Neural progenitor cell (in vitro differentiated cells): ENCODE measurements at regions not wholly inside any gene's neighbourhood (a gene's known extent, or its start where the extent isn't known, plus 50 kb on each side); places are given as distances from the start of the nearest gene placed in this dataset.

Source experiments
- DNase-seq: peaks from one replicate; pipeline ENCODE4 v3.0.0-alpha.2; 2016; ENCODE audit warnings: low spot score
- H2AFZ ChIP-seq: fragments of 200-600 bp; sonication (generic); replicated peaks from 2 replicates; pipeline ENCODE4 v1.6.1; 2016; ENCODE audit warnings: antibody characterized with exemption
- H3F3A ChIP-seq: fragments of 200-600 bp; sonication (generic); 2 replicates; pipeline ENCODE4 v1.6.1; 2016; ENCODE audit warnings: antibody characterized with exemption, low read depth
- H3K27ac ChIP-seq: fragments of 200-600 bp; sonication (generic); 2 replicates; pipeline ENCODE4 v1.5.1; 2016; ENCODE audit warnings: mild to moderate bottlenecking
- H3K27me3 ChIP-seq: fragments of 200-600 bp; sonication (generic); 2 replicates; pipeline ENCODE4 v1.6.1; 2016; ENCODE audit warnings: mild to moderate bottlenecking, moderate library complexity
- H3K36me3 ChIP-seq: fragments of 200-600 bp; sonication (generic); 2 replicates; pipeline ENCODE4 v1.5.1; 2016
- H3K4me1 ChIP-seq: fragments of 200-600 bp; sonication (generic); 2 replicates; pipeline ENCODE4 v1.6.1; 2016; ENCODE audit warnings: mixed run types
- H3K4me2 ChIP-seq: fragments of 200-600 bp; sonication (generic); 2 replicates; pipeline ENCODE4 v1.6.1; 2016
- H3K4me3 ChIP-seq: fragments of 200-600 bp; sonication (generic); 2 replicates; pipeline ENCODE4 v1.5.1; 2016
- H3K79me2 ChIP-seq: fragments of 200-600 bp; sonication (generic); 2 replicates; pipeline ENCODE4 v1.6.1; 2016; ENCODE audit warnings: low read depth
- H3K9ac ChIP-seq: fragments of 200-600 bp; sonication (generic); 2 replicates; pipeline ENCODE4 v1.6.1; 2016
- H3K9me3 ChIP-seq: fragments of 200-600 bp; sonication (generic); 2 replicates; pipeline ENCODE4 v1.5.1; 2016; ENCODE audit warnings: low read depth
- H4K20me1 ChIP-seq: fragments of 200-600 bp; sonication (generic); 2 replicates; pipeline ENCODE4 v1.6.1; 2016; ENCODE audit warnings: low read depth
- H3K27ac Mint-ChIP-seq: 3 replicates; pipeline ENCODE4 v1.8.0; 2021; ENCODE audit warnings: mixed read lengths
- H3K27me3 Mint-ChIP-seq: 2 replicates; pipeline ENCODE4 v1.8.0; 2022; ENCODE audit warnings: low read depth, mild to moderate bottlenecking, inconsistent platforms, moderate library complexity, mixed read lengths; ENCODE audit not compliant: insufficient read depth
- H3K36me3 Mint-ChIP-seq: 3 replicates; pipeline ENCODE4 v1.8.0; 2021; ENCODE audit warnings: mixed read lengths
- H3K4me1 Mint-ChIP-seq: 3 replicates; pipeline ENCODE4 v1.8.0; 2021; ENCODE audit warnings: mixed read lengths
- H3K4me3 Mint-ChIP-seq: 3 replicates; pipeline ENCODE4 v1.8.0; 2021; ENCODE audit warnings: mild to moderate bottlenecking, moderate library complexity, mixed read lengths
- H3K9me3 Mint-ChIP-seq: 3 replicates; pipeline ENCODE4 v1.8.0; 2020; ENCODE audit warnings: mixed read lengths
- EZH2 ChIP-seq: fragments of 200-600 bp; sonication (generic); IDR thresholded peaks from 2 replicates; pipeline ENCODE4 v1.6.1; 2017; ENCODE audit warnings: antibody characterized with exemption, mild to moderate bottlenecking, moderate library complexity
- EZH2phosphoT487 ChIP-seq: fragments of 200-600 bp; sonication (generic); IDR thresholded peaks from 2 replicates; pipeline ENCODE4 v1.6.1; 2017; ENCODE audit warnings: antibody characterized with exemption
- TF ChIP-seq, protein P1 (sequence below): fragments of 200-600 bp; sonication (generic); IDR thresholded peaks from 2 replicates; pipeline ENCODE4 v1.5.1; 2017; ENCODE audit warnings: antibody characterized with exemption, mild to moderate bottlenecking

GRCh38 chr1:221915764-221916163, 173.9 kb upstream of the DUSP10 start:
- Histone ChIP-seq H3K4me1 (no peaks in the 10 kb centered on the region), H3K9me3 (no peaks in the 10 kb centered on the region), H3K27ac (no peak overlapping the region), H3K4me2 (no peak overlapping the region), H3K9ac (no peak overlapping the region), H3K4me3 (no peak overlapping the region), H3K27me3 (no peaks in the 10 kb centered on the region), H3K36me3 (no peaks in the 10 kb centered on the region), H2AFZ (no peak overlapping the region), H3F3A (no peaks in the 10 kb centered on the region), H4K20me1 (no peaks in the 10 kb centered on the region), H3K79me2 (no peaks in the 10 kb centered on the region)
- TF ChIP-seq, protein P1, sequence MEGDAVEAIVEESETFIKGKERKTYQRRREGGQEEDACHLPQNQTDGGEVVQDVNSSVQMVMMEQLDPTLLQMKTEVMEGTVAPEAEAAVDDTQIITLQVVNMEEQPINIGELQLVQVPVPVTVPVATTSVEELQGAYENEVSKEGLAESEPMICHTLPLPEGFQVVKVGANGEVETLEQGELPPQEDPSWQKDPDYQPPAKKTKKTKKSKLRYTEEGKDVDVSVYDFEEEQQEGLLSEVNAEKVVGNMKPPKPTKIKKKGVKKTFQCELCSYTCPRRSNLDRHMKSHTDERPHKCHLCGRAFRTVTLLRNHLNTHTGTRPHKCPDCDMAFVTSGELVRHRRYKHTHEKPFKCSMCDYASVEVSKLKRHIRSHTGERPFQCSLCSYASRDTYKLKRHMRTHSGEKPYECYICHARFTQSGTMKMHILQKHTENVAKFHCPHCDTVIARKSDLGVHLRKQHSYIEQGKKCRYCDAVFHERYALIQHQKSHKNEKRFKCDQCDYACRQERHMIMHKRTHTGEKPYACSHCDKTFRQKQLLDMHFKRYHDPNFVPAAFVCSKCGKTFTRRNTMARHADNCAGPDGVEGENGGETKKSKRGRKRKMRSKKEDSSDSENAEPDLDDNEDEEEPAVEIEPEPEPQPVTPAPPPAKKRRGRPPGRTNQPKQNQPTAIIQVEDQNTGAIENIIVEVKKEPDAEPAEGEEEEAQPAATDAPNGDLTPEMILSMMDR: no peak
- TF ChIP-seq EZH2phosphoT487: no peak
- TF ChIP-seq EZH2: no peak
- Mint-ChIP-seq H3K27me3 (no peaks in the 10 kb centered on the region), H3K4me3 (no peak overlapping the region), H3K27ac (no peak overlapping the region), H3K9me3 (no peaks in the 10 kb centered on the region), H3K4me1 (no peaks in the 10 kb centered on the region), H3K36me3 (no peaks in the 10 kb centered on the region)
- DNase-seq: no peak

DNA sequence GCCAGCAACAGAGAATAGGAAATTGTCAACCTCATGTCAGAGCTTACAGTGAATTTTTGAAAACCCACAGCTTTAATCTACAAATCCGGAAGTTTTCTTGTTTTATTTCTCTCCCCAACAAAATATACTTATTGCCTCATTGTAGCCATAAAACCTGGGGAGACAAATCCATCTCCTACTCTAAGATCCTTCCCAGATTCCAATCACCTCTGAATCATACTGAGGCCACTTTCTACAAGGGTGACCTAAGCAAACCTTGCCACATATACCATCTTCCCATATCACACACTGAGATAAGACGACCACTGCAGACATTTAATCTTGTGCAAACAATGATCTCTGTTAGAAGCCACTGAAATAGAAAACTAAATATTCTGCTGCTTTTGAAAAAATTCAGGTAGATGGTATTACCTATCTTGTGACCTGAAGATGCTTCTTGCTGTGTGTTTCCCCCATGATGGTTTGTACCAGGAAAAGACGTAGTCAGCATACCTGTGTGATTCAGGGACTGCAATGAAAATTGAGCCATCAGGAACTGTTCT, 171.5 kb upstream of the DUSP10 start:
- Histone ChIP-seq H3K9me3 (no peaks in the 10 kb centered on the region), H3K4me1 (no peaks in the 10 kb centered on the region), H3K4me3 (no peak overlapping the region), H3K79me2 (no peaks in the 10 kb centered on the region), H2AFZ (no peak overlapping the region), H3K9ac (no peak overlapping the region), H3F3A (no peaks in the 10 kb centered on the region), H3K36me3 (no peaks in the 10 kb centered on the region), H3K4me2 (no peak overlapping the region), H3K27me3 (no peaks in the 10 kb centered on the region), H3K27ac (no peak overlapping the region), H4K20me1 (no peaks in the 10 kb centered on the region)
- Mint-ChIP-seq H3K4me1 (no peaks in the 10 kb centered on the region), H3K9me3 (no peaks in the 10 kb centered on the region), H3K4me3 (no peak overlapping the region), H3K27ac (no peak overlapping the region), H3K27me3 (no peaks in the 10 kb centered on the region), H3K36me3 (no peaks in the 10 kb centered on the region)
- DNase-seq: no peak
- TF ChIP-seq, protein P1: no peak
- TF ChIP-seq EZH2: no peak
- no peak for TF ChIP-seq EZH2phosphoT487

DNA sequence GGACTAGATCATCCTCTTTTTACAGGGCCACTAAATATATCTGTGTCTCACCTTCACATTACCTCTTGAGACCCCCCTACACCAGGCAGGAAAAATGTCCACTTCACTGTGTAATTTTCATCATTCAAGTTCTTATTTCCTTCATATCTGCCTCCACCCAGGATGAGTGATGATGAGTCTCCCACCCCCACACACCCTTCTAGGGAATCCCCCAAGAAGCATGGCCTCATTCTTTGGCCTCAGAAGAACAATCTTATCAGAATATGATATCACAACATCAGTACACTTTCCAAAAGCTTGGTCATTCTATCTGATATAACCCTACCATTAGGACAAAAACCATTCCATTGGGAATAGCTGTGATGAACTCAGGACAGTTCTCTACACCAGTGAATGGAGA, 170.3 kb upstream of the DUSP10 start:
- H3K4me1 ChIP-seq: no peaks in the 10 kb centered on the region
- Mint-ChIP-seq H3K9me3 (no peaks in the 10 kb centered on the region), H3K27me3 (no peaks in the 10 kb centered on the region), H3K36me3 (no peaks in the 10 kb centered on the region), H3K27ac (no peak overlapping the region), H3K4me3 (no peak overlapping the region), H3K4me1 (no peaks in the 10 kb centered on the region)
- no peaks in the 10 kb centered on the region for H3K36me3 ChIP-seq
- H3K9me3 ChIP-seq: no peaks in the 10 kb centered on the region
- H3F3A ChIP-seq: no peaks in the 10 kb centered on the region
- TF ChIP-seq, protein P1: no peak
- no peak for TF ChIP-seq EZH2phosphoT487
- no peak for TF ChIP-seq EZH2
- H3K27ac ChIP-seq: no peak overlapping the region
- H4K20me1 ChIP-seq: no peaks in the 10 kb centered on the region
- no peaks in the 10 kb centered on the region for H3K27me3 ChIP-seq
- H3K4me2 ChIP-seq: no peak overlapping the region
- H2AFZ ChIP-seq: no peak overlapping the region
- H3K79me2 ChIP-seq: no peaks in the 10 kb centered on the region
- H3K9ac ChIP-seq: no peak overlapping the region
- DNase-seq: no peak
- no peak overlapping the region for H3K4me3 ChIP-seq
